Right ventricle myocardium superior (tissue), 1 donor: ENCODE measurements at regions not wholly inside any gene's neighbourhood (a gene's known extent, or its start where the extent isn't known, plus 50 kb on each side); places are given as distances from the start of the nearest gene placed in this dataset.
A peak's percentile ranks its signal among the peaks of the same experiment; 100 is the strongest.
"Not testable (repeated sequence)": the region's sequence is repeated elsewhere in the genome, so short reads cannot be mapped to it uniquely, and the experiment has no call there.

ENCODE experiments used
- ATAC-seq: fragments of 200-7000 bp; cut with Tn5 transposase; one replicate; pipeline ENCODE4 v1.9.1; 2020; ENCODE audit warnings: mild to moderate bottlenecking; ENCODE audit not compliant: poor library complexity
- DNase-seq: peaks from one replicate; pipeline ENCODE4 v3.0.0-alpha.2; 2020
- intact Hi-C: fragments of 100-400 bp; cut with DNase I; formaldehyde crosslinking; loops from one replicate; pipeline ENCODE4 v1.11.2; 2022
- donor health status: DM: no; HTN: yes; CAD: no; lungs with severe emphysema.

DNA sequence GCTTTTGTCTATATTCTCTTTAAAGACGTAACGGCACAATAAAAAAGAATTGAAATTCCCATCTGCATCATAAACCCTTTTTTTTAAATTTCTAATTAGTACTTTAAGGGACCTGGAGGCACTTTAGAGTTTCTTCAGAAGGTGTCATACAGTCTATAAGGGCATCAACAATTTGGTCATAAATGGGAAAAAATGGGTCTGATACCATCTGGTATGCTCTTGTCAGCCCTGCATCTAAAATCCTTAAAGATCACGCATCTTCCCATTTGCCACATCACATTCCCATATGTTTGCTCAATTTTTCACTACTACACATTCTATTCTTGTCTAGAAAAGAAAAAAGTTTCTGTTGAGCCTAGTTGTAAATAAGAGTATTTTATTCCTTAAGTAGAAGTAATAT, 53.8 kb downstream of the COX7C start:
- intact Hi-C loops, result no loop called here
- no peak for ATAC-seq
- no peak for DNase-seq

DNA sequence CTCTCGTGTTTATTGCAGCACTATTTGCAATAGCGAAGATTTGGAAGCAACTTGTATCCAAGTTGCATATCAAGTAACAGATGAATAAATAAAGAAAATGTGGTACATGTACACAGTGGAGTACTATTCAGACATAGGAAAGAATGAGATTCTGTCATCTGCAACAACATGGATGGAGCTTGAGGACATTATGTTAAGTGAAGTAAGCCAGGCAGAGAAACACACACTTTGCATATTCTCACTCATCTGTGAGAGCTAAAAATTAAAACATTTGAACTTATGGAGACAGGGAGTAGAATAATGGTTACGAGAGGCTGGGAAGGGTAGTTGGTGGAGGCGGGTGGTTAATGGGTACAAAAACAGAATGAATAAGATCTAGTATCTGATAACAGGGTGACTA, 56.3 kb downstream of the COX7C start:
- intact Hi-C loops, result no loop called here
- DNase-seq (no peak), ATAC-seq (no peak)

DNA sequence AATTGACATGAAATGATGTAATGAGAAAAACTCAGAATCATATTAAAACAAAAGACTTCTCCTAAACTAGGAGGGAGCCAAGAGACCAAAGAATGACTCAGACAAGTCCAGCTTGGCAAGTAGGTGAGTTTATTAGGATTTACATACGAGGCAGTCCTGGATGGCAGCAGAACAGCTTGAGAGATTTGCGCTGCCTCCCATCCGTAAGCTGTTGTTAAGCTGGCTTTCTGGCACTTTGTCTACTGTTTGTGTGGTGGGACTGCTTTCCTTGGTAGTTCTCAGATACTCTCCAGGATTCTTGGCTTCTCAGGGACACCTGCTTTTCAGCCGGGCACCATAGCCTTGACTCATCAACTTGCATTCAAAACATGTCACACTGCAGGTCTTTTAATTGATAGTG, 57.6 kb downstream of the COX7C start:
- intact Hi-C loops, result no loop called here
- DNase-seq, result no peak
- no peak for ATAC-seq

DNA sequence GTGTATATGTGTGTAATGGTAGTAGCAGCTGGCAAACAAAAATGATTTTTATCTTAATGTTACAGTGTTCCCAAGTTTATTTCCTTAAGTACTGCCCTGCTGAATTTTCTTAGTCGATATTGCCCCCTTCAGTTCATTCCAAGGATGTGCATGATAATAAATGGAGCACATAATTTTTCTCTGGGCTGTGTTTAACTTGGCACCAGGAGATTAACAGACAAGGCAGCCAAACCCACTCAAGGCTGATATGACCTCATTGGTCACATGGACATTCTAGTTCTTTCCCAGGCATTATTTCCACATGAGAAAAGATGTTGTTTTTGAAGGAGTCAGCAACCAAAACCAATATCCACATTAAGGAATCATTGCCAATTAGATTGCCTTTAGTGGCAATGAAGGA, 61.8 kb downstream of the COX7C start:
- DNase-seq (no peak), ATAC-seq (peak; percentile 95)
- intact Hi-C loops, result no loop called here

DNA sequence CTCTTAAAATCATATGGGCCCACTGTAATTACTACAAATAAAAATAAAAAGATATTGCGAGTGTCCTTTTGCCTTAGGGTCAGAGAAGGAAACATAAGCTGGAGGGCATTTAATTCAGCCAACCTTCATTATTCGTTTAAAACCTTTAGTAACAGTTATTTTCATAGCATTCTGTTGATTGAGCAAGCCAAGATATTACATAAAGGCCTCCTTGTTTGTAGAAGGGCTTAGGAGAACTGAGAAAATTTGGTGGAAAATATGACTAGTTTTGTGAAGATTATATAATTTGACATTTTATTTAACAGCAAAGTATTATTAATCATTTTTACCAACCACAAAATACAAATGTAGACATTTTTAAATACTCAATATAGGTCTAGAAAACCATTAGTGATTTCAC, 62.2 kb downstream of the COX7C start:
- DNase-seq (no peak), ATAC-seq (peak; percentile 66)
- intact Hi-C loops, result no loop called here

DNA sequence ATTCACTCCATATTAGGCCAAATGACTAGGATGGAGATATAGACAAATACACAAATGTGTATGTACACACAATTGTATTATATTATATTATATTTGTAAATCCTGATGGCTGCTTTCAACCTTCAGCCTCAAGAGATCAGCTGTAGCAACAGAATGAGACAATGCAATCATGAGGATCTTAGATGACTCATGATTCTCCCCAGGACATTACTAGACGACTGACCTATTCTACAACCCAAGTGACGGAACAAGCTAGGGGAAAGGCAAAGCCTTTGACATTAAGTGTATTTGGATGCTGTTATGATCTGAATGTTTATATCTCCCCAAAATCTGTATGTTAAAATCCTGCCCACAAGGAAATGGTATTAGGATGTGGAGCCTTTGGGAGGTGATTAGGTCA, 66.5 kb downstream of the COX7C start:
- no peak for ATAC-seq
- intact Hi-C loops, result no loop called here
- no peak for DNase-seq

DNA sequence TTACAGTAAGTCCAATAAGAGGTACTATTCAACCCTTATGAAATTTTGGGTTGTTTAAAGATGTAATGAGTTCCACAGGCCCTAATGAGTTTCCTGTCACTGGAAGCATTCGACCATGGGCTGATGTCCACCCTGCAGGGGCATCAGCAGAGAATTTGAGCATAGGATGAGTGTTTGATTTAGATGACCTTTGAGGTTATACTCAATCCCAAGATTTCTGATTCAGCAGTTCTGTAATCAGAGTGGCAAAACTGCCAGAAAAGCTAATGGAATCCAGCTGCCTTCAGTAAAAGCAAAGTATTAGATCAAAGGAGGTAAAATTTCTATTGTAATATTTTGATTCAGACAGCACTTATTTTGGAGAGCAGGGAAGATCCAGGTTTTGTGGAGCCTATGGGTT, 68.3 kb downstream of the COX7C start:
- no peak for ATAC-seq
- intact Hi-C loops, result no loop called here
- DNase-seq, result no peak

DNA sequence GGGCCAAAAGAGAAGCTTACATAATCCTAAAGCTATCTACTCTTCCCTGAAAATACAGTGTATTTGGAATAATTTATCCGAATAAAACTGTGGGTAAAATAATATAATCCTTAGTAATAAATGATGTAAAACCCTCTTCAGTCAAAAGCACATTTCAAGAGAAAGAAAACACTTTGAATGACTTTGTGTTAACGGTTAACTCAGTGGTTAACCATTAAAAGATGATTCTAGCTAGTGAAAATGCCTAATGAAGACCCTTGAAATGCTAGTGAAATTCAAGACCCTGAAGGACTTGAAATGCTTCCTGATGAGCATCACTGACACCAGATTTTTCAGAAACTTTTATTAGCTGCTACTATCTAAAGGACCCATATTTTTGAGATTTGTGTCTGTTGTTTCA, 70.7 kb downstream of the COX7C start:
- intact Hi-C loops, result no loop called here
- DNase-seq (no peak), ATAC-seq (no peak)

DNA sequence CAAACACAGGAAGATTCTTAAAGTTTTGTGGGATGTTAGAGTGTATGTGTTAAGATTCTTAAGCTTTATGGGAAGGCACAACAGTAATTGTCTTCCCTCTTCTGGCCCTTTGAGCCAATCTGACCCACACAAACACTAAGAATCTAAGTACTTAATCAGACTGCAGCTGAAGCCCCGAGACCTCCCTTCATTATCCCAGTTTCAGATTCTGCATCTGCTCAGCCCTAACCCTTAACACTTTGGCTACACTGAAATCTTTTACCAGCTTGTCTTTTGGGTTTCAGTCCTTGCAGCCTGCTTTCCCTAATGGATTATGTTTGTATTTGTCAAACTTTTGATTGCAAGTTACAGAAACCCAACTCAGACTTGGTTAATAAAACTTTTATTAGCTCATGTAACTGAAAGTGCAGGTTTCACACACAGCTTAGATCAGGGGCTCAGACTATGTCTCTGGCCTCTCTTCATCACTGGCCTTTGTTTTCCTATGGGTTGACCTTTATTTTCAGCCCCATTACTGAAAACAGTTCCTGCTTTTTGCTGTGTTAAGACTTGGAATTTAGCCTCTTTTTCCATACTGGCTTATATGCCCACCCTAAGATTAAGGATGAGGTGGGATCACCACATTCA, 71.5 kb downstream of the COX7C start:
- DNase-seq, result no peak
- ATAC-seq, result no peak
- intact Hi-C loops, result no loop called here

DNA sequence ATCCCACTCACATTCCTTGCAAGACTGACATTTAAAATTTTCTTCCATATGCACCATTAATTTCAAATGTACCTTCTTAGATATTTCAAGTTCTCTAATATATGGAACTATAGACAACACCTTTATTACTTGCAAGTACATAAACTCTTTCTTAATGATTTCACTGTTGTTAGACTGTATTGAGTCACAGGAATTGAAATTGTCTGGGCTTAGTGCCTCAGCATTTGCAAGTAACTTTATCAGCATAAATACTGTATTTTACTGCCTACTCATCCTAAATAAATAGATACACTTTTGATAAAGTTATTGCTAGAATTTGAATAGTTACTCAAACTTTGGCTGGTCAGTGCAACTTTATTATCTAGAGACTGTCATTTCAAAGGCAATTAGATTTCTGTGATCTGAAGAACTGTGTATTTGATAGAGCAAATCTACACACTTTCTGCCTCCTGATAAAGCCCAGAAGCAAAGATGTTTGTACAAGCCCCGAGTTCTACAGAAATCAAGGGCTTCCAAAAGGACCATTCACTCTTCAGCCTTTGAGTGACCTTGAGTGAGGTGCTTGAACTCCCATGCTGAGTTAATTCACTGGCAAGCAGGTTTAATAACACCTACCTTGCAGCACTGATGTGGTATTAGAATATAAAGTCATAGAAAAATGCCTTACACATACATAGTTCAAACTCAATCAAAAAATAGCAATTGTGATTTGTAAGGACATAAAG, 91.6 kb downstream of the COX7C start:
- intact Hi-C loops, result no loop called here
- no peak for DNase-seq
- no peak for ATAC-seq

DNA sequence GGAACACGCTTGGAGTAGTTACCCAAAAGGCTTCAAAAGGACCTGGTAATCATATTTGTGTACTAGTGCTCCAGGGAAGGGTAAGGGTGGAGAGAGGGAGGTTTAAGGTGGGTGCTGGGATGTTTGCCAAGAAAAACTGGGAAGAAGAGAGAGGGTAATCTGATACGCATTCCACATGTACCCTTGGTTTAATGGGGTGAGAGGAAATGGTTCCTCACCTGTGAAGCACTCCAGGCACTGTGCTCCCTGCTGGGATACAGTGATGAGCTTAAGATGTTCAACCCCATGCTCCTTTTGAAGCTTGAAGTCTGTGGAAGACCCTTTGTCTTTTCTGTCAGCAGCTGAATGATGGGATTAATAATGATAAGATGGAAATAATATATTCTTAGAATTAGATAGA, 98.4 kb downstream of the COX7C start:
- ATAC-seq (no peak), DNase-seq (no peak)
- intact Hi-C loops, result no loop called here

DNA sequence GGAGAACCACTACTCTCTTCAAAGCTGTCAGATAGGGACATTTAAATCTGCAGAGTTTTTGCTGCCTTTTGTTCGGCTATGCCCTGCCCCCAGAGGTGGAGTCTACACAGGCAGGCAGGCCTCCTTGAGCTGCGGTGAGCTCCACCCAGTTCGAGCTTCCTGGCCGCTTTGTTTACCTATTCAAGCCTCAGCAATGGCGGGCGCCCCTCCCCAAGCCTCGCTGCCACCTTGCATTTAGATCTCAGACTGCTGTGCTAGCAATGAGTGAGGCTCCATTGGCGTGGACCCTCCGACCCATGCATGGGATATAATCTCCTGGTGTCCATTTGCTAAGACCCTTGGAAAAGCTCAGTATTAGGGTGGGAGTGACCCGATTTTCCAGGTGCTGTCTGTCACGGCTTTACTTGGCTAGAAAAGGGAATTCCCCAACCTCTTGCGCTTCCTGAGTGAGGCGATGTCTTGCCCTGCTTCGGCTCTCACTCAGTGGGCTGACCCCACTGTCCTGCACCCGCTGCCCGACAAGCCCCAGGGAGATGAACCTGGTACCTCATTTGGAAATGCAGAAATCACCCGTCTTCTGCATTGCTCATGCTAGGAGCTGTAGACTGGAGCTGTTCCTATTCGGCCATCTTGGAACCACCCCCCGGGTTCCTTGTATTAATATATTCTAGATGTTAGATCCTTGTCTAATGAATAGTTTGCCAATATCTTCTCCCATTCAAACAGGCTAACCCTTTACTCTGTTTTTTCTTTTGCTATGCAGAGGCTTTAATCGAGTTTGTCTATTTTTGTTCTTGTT, 113.8 kb downstream of the COX7C start:
- ATAC-seq, intact Hi-C loops, DNase-seq: not testable (repeated sequence)

DNA sequence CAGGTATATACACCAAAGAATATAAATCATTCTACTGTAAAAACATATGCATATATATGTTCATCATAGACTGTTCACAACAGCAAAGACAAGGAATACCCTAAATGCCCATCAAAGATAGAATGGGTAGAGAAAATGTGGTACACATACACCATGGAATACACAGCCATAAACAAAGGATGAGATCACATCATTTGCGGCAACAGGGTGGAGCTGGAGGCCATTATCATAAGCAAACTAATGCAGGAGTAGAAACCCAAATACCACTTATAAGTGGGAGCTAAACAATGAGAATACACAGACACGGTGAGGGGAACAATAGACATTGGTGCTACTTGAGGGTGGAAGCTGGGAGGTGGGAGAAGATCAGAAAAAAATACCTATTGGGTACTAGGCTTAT, 117.6 kb downstream of the COX7C start:
- intact Hi-C loops, result no loop called here
- no peak for DNase-seq
- no peak for ATAC-seq

DNA sequence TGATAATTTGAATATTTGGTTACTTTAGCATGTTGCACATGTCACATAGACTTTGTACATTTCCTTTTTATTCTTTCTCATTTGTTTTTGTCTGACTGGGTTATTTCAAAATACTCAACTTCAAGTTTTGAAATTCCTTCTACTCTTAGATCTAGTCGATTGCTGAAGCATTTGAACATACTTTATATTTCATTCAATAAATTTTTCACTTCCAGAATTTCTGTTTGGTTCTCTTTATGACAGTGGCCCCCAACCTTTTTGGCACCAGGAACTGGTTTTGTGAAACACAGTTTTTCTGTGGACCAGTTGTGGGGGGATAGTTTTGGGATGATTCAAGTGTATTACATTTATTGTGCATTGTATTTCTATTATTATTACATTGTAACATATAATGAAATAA, 119.8 kb downstream of the COX7C start:
- intact Hi-C loops, result no loop called here
- DNase-seq (no peak), ATAC-seq (no peak)

DNA sequence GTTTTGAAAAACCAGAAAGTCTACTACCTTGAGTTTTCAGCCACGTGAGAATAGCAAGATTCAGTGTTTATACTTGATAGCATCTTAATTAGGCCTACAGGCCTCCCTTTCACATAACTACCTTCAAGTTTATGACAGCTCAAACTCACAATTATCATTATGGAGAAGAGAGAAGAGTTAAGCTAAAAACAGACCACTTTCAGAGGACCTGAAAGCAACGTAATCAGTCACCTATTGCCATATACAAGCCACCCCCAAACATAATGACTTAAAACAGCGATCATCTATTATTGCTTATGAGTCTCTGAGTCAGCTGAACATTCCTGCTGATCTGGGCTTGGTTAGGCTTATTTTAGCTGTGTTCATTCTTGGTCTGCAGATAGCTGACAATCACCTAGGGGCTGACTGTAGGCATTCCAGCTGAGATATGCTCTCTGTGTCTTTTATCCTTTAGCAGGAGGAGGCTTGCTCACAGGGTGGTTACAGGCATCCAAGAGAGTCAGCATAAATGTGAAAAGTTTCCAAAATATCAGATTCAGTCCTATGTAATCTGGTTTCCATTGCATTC, 130.9 kb downstream of the COX7C start:
- ATAC-seq (no peak), DNase-seq (no peak)
- intact Hi-C loops, result no loop called here

DNA sequence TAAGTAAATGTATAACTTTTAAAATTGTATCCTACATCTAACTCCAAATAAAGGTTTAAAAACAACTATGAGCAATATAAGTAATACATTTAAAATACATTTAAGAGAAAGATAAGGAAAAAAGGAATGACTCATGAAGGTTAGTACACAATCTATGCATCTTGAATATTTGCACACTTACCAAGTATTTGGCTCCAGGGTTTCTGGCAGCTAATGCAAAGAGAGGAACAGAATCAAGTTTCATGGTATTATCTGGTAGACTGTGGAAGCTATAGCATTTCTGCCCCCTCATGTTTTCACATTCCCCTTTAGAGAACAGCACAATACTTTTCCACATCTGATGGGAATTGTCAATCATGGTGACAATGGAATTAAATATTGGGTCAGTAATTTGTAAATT, 132.1 kb downstream of the COX7C start:
- ATAC-seq (no peak), DNase-seq (no peak)
- intact Hi-C loops, result no loop called here

DNA sequence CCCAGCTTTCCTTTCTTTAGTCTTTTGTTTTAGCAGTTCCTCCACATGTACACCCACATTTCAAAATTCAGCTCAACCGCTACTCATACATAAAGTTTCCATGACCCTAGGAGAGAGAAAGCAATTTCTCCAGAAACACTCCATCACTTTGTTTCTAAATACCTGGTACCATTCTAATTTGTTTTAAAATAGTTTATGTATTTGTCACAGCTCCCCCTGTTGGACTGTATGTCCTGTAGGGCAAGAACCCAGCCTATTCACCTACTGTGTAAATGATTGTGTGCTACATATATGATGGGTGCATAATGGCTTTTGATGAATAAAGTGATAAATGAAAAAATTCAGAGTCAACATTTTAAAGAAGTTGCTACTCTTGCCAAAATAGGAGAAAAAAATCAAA, 139.1 kb downstream of the COX7C start:
- DNase-seq (no peak), ATAC-seq (no peak)
- intact Hi-C loops, result no loop called here

DNA sequence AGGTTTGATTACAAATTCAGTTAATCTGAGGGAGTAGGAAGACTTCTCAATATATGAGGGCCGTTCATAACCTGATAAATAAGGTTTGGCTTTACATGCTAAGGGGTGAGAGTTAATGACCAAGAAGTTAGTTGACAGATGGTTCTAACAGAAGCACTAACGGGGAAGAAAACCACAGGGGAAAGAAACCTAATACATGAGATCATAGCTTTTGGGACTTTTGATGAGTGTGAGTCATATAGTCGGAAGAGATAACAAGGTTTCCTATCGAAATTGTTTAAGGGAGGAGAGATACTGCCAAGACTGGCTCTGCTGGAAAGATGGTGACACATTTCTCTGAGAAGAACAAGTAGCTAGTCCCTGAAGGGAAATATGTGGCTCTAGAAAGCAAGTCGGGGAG, 140.1 kb downstream of the COX7C start:
- ATAC-seq (no peak), DNase-seq (no peak)
- intact Hi-C loops, result no loop called here

DNA sequence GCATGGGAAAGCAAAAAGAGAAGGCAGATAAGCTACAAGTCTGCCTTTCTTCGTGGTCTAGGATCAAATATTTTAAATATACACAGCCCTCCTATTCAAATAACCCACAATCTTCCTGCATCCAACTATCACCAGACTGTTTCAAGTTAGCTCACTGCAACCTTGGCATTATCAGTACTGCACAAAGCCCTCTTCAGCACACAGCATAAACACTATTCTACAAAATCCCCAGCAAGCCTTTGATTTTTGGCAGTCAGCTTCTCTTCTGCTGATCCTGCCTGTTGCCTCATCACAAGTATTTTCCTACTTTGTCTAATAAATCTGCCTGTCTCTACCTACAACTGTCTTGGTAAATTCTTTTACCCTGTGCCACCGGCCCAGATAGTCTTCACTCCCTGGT, 142.9 kb downstream of the COX7C start:
- ATAC-seq, result no peak
- no peak for DNase-seq
- intact Hi-C loops, result no loop called here

DNA sequence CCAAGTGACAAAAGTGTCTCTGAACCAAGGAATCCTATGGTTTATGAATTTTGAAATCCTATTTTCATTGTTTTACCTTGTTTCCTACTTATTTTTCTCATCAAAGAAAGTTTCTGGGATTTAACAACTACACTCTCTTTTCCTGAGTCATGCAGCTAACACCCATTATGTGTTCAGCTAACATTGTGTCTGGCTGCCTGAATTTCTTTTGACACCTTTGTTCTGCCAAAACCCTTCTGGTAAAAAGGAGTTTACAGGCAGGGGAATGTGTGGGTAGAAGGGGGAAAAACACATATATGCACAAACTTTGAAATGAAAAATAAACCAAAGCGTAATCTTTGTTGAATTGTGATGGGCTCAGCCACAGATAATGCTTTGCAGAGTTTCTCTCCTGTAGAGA, 146.2 kb downstream of the COX7C start:
- ATAC-seq, result no peak
- DNase-seq, result no peak
- intact Hi-C loops, result no loop called here
